Stimulated activated CD4-positive, alpha-beta T cell treated with anti-CD3 and anti-CD28 coated beads, Interleukin-15, amount 100 ng/mL, for 24 hours (primary cell): ENCODE measurements at regions not wholly inside any gene's neighbourhood (a gene's known extent, or its start where the extent isn't known, plus 50 kb on each side); places are given as distances from the start of the nearest gene placed in this dataset.
"Not testable (repeated sequence)": the region's sequence is repeated elsewhere in the genome, so short reads cannot be mapped to it uniquely, and the experiment has no call there.

ENCODE experiments used
- DNase-seq: peaks from one replicate; pipeline ENCODE4 v3.0.0-alpha.2; 2020

- DNase-seq: no peak
Observed at GRCh38 chr5:53373451-53374158, 106.8 kb upstream of the FST start.

GRCh38 chr5:53376853-53377252 is 103.6 kb upstream of the FST start:
- DNase-seq: no peak

GRCh38 chr5:53378190-53378589 is 102.2 kb upstream of the FST start:
- DNase-seq: no peak

- no peak for DNase-seq
Observed at GRCh38 chr5:53378590-53379247, 101.7 kb upstream of the FST start.

- no peak for DNase-seq
Observed at GRCh38 chr5:53386341-53386740, 94.1 kb upstream of the FST start.

GRCh38 chr5:53389093-53389492 is 91.3 kb upstream of the FST start:
- no peak for DNase-seq

GRCh38 chr5:53392073-53392472 is 88.4 kb upstream of the FST start:
- DNase-seq: no peak

GRCh38 chr5:53394808-53395207 is 85.6 kb upstream of the FST start:
- DNase-seq: no peak

- no peak for DNase-seq
Observed at GRCh38 chr5:53397141-53397757, 83.2 kb upstream of the FST start.

GRCh38 chr5:53397845-53398244 is 82.6 kb upstream of the FST start:
- no peak for DNase-seq

GRCh38 chr5:53399926-53400697 is 80.3 kb upstream of the FST start:
- DNase-seq: no peak

- no peak for DNase-seq
Observed at GRCh38 chr5:53403291-53403690, 77.1 kb upstream of the FST start.

- no peak for DNase-seq
Observed at GRCh38 chr5:53403758-53404157, 76.7 kb upstream of the FST start.

GRCh38 chr5:53405396-53405795 is 75.0 kb upstream of the FST start:
- no peak for DNase-seq

GRCh38 chr5:53406630-53407316 is 73.7 kb upstream of the FST start:
- no peak for DNase-seq

GRCh38 chr5:53407373-53407772 is 73.1 kb upstream of the FST start:
- DNase-seq: no peak

GRCh38 chr5:53411388-53411787 is 69.0 kb upstream of the FST start:
- no peak for DNase-seq

GRCh38 chr5:53412499-53412898 is 67.9 kb upstream of the FST start:
- DNase-seq: not testable (repeated sequence)

- DNase-seq: no peak
Observed at GRCh38 chr5:53416144-53416738, 64.2 kb upstream of the FST start.

GRCh38 chr5:53418409-53418808 is 62.0 kb upstream of the FST start:
- DNase-seq: no peak

GRCh38 chr5:53418826-53419658 is 61.4 kb upstream of the FST start:
- no peak for DNase-seq

- no peak for DNase-seq
Observed at GRCh38 chr5:53422539-53422938, 57.9 kb upstream of the FST start.
